ENCODE measurements at regions not wholly inside any gene's neighbourhood (a gene's known extent, or its start where the extent isn't known, plus 50 kb on each side); places are given as distances from the start of the nearest gene placed in this dataset.

DNA sequence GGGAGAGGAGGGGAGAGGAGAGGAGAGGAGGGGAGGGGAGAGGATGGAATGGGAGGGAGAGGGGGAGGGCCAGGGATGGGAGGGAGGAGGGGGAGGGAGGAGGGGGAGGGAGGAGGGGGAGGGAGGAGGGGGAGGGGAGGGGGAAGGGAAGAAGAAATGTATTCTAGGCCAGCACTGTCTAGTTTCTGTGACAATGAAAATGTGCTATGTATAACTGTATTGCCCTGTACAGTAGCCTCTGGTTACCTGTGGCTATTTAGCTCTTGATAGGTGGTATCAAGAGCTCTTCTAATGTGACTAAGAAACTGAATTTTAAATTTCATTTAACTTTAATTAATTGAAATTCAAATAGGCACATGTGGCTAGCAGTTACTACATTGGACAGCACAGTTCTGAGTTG is 143.1 kb downstream of the BTC start:
- no peak for DNase-seq (ENCODE audit: low spot score)

DNA sequence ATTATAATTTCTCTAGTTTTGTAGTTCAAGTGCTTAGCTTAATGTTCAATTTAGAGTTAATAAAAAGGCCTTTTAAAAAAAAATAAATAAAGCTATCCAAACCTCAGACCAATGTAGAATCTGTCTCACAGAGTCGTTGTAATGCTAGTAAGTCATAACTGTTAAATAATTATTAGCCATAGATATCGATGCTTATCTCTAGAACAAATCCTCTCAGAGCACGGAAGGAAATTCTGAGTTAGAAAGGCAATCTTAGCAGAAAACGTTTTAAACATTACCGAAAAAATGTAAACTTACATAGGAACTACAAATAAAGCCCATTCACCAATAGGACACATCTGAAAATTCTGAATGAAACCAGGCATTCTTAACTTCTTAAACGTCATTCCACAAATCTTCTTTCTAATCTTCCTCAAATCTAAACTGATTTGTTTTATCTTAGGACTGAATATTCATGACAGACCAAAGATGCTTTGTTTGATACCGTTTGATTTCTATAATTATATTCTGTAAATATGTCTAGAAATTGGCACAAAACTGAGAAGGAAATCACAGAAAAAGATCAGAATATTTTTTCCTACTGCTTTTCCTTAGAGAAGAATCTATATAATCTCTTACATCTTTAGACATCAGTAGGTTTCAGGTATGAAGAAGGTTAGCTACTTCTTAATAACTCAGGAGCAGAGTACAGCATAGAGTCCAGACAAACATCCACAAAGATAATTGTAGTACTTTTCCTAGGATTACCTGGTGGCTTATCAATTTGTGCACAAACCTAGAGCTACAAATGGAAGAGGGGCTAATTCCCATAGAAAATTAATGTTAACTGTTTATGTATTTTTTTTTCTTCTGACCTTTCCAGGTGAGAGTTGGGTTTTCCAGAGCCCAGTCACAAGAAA is 140.7 kb downstream of the BTC start:
- no peak for DNase-seq (ENCODE audit: low spot score)

DNA sequence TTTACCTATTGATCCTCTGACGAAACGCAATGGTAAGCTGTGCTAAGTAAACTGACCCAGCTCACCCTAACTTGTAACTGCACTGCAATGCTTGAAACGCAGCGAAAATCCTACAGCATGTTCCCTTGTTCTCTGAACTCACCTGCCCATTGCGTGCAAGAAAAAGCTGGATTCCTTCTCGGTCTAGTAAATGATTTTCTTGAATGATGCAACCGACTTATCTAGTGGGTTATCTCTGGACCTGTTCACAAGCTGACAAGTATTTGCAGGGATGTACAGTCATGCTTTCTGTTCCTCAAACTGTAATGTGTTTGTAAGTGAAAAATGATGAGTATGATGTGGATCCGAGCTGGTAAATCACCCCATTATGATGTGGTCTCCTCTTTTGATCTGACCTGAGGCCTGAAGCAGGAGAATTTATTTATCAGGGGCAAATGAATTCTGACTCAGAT is 140.1 kb downstream of the BTC start:
- no peak for DNase-seq (ENCODE audit: low spot score)

DNA sequence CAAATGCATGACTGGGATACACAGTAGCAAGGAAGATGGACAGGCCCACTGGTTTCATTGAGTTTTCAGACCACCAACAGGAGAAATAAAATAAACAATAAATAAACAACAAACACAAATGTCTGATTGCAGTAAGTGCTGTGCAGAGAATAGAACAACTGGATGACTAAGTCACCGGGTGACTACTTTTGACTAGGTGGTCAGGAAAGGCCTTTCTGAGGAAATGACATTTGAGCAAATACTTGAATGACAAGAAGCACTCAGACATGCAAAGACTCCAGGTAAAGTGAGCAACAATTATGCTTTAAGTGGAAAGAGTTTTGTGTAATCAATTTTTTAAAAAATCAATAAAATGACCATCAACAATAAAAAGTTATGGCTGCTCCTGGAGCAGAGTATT is 137.7 kb downstream of the BTC start:
- DNase-seq (ENCODE audit: low spot score), result no peak

- no peak for DNase-seq (ENCODE audit: low spot score)
Measured at GRCh38 chr4:74658116-74658515, 136.2 kb downstream of the BTC start.

DNA sequence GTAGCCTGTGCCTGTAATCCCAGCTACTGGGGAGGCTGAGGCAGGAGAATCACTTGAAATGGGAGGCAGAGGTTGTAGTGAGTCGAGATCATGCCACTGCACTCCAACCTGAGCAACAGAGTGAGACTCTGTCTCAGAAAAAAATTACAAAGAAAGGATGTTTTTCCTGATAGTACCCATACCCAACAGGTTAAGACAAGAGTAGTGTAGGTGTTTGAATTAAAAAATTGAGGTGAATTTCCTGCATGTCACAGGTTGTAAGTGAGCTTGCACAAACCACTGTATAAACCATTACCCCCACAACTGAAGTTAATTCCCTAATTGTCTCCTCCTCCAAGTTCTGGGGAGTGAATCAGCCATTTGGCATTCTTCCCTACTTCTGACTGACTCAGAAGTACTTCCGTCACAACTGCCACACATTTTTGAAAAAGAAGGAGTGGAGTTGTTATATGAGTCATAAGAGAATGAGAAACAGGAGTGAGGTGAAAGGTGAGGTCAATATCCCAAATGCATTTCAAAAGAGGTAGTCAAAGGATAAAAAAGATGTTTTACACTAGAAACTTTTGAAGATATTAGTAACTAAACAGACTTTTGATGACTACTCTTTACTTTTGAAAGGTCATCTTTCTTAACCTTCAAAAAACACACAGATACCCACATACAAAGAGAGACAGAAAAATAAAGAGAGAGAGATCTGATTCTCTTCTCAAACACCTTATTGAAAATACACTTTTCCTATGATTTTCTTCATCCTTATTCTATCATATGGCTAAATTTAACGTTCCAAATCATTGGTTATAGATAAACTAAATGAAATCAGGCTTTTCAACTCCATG is 134.5 kb downstream of the BTC start:
- DNase-seq (ENCODE audit: low spot score), result peak; percentile 96

GRCh38 chr4:74660866-74661265 is 133.5 kb downstream of the BTC start:
- DNase-seq (ENCODE audit: low spot score), result no peak

GRCh38 chr4:74661427-74662201 is 132.7 kb downstream of the BTC start:
- DNase-seq (ENCODE audit: low spot score), result peak; percentile 32

GRCh38 chr4:74663631-74664030 is 130.7 kb downstream of the BTC start:
- no peak for DNase-seq (ENCODE audit: low spot score)

DNA sequence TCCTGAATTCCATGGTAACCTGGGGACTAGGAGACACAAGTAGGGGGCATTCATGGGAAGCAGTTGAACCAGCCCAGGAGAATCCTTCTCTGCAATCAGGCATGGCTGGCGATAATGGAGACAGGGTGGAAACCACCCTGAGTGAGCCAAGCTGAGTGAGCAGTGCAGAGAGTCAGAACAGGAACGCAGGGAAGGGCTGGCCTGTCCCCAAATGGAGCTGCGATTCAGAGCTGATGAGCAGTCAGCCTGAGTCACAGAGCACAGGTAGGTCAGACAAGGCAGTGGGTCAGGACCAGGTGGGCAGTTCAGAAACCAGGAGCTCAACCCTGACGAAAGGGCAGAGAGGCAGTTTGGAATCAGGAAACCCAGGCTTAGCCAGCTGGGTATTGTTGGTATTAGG is 129.0 kb downstream of the BTC start:
- no peak for DNase-seq (ENCODE audit: low spot score)

- DNase-seq (ENCODE audit: low spot score), result no peak
Measured at GRCh38 chr4:74665876-74666275, 128.4 kb downstream of the BTC start.

GRCh38 chr4:74667438-74667837 is 126.9 kb downstream of the BTC start:
- no peak for DNase-seq (ENCODE audit: low spot score)

GRCh38 chr4:74667944-74668343 is 126.4 kb downstream of the BTC start:
- no peak for DNase-seq (ENCODE audit: low spot score)

GRCh38 chr4:74669702-74670101 is 124.6 kb downstream of the BTC start:
- DNase-seq (ENCODE audit: low spot score), result no peak

DNA sequence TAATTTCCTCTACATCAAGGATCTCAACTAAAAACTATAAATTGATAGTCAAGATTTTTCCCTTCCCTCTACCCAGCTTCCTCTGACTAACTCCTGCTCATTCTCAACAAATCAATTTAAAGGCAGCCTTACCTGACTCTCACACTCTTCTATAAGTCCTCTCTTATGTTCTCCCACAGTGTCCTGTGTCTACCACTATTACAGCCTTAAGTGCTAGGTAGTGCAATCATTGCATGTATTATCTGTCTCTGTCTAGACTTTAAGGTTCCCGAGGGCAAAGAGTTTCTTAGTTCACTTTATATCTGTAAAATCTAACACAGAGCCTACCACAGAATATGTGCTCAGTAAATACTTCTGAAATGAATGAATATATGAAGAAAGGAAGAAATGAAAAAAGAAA is 123.7 kb downstream of the BTC start:
- DNase-seq (ENCODE audit: low spot score), result no peak

GRCh38 chr4:74671080-74671698 is 123.1 kb downstream of the BTC start:
- peak; percentile 71 for DNase-seq (ENCODE audit: low spot score)

DNA sequence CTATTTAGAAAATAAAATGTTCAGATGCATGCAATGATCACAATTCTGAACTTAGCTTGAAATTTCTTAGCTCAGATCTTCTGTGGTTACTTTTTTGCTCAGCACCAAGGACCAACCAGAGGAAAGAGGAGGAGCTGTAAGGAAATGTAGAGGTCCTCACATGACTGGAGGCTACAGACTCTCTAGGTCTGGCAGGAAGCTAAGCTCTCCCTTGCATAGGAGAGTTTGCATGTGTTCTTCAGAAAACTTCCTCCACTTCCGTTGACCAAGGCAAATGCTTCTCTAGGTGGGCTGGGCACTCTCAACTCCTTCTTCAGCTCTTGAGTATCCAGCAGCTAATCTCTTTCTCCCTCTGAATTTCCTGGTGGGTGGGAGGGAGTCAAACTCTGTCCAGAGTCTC is 119.6 kb downstream of the BTC start:
- no peak for DNase-seq (ENCODE audit: low spot score)

- peak; percentile 79 for DNase-seq (ENCODE audit: low spot score)
Measured at GRCh38 chr4:74675673-74676279, 118.5 kb downstream of the BTC start.

DNA sequence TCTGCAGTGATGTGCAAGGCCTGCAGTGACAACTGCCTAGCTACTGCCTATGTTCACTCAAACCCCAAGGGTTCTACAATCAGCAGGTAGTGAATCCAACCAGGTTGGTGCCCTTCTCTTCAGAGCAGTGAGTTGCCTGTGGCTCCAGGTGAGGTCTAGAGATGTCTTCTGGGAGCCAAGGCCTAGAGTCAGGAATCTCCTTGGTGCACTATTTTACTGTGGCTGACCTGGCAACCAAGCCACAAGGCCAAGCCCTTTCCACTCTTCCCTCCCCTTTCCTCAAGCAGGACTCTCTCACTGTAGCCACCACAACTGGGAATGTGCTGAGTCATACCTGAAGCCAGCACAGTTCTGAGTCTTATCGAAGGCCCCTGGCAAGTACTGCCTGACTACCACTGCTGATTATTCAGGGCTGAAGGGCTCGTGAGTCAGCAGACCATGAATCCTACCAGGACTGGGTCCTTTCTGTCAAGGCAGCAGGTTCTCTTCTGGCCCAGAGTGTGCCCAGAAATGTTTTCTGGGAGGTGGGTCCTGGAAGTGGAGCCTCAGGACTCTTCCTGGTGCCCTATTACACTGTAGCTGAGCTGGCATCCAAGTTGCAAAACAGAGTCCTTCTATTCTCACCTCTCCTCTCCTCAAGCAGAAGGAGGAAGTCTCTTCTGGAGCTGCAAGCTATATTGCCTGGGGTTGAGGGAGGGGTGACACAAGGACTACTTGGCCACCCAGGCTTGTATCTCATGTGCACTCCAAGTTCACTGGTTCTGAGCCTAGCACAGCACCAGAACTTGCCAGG is 111.6 kb downstream of the BTC start:
- DNase-seq (ENCODE audit: low spot score), result peak; percentile 87

DNA sequence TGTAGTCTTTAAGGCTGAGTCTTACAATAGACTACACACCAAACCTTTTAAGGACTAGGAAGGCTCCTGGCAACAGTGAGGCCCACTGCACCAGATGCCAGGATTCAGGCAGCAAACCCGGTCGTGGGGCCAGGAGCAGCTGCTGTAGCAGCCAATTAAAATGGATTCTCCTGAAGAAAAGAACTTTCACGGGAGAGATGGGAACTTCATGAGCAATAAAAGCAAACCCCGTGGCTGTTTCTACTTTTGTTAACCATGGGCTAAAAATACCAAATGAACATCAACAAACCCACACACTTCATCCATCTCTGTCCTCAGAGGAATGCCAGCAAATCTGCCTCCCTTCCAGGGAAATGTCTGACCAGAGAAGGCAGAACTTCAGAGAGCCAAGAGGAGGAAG is 101.4 kb downstream of the BTC start:
- DNase-seq (ENCODE audit: low spot score), result no peak
